Upper lobe of left lung (tissue), 6 donors: ENCODE measurements at regions not wholly inside any gene's neighbourhood (a gene's known extent, or its start where the extent isn't known, plus 50 kb on each side); places are given as distances from the start of the nearest gene placed in this dataset.

Experiments
- ATAC-seq, 2 donors: fragments of 200-7000 bp; cut with Tn5 transposase; one replicate each; pipeline ENCODE4 v1.9.1; 2022; ENCODE audit warnings: mild to moderate bottlenecking in 2 of 2, moderate library complexity in 2 of 2; ENCODE audit not compliant: low FRiP score in 2 of 2
- DNase-seq, 2 donors: peaks; one replicate each; pipeline ENCODE4 v3.0.0-alpha.2; 2019 to 2020
- H3K27ac ChIP-seq, 4 donors: fragments of 200-600 bp; sonication (generic); one replicate each; pipeline ENCODE4 v1.5.1; 2016 to 2019
- H3K27me3 ChIP-seq, 4 donors: fragments of 200-600 bp; sonication (generic); one replicate each; pipeline ENCODE4 v1.5.1; 2017 to 2019
- H3K36me3 ChIP-seq, 4 donors: fragments of 200-600 bp; sonication (generic); one replicate each; pipeline ENCODE4 v1.5.1; 2016 to 2019
- H3K4me1 ChIP-seq, 4 donors: fragments of 200-600 bp; sonication (generic); one replicate each; pipeline ENCODE4 v1.5.1; 2018 to 2019
- H3K4me3 ChIP-seq, 4 donors: fragments of 200-600 bp; sonication (generic); one replicate each; pipeline ENCODE4 v1.5.1; 2017 to 2019; ENCODE audit warnings: mild to moderate bottlenecking in 2 of 4, moderate library complexity in 1 of 4
- H3K9me3 ChIP-seq, 4 donors: fragments of 200-600 bp; sonication (generic); one replicate each; pipeline ENCODE4 v1.5.1; 2018 to 2019
- CTCF ChIP-seq, 6 experiments: fragments of 450-650 bp in 4 of 6; fragments of 200-600 bp in 2 of 6; sonication (generic) in 2 of 6; IDR thresholded peaks; one replicate each; pipeline ENCODE4 v1.5.1; 2016 to 2019; ENCODE audit warnings: antibody characterized with exemption in 6 of 6
- EP300 ChIP-seq, 4 donors: sonication (generic); formaldehyde crosslinking; IDR thresholded peaks; one replicate each; pipeline ENCODE4 v1.5.1; 2017; ENCODE audit warnings: antibody characterized with exemption in 4 of 4, control low read depth in 2 of 4
- POLR2A ChIP-seq, 4 donors: fragments of 450-650 bp; IDR thresholded peaks; one replicate each; pipeline ENCODE4 v1.5.1; 2016 to 2017; ENCODE audit warnings: antibody characterized with exemption in 4 of 4, mild to moderate bottlenecking in 2 of 4
- POLR2AphosphoS5 ChIP-seq, 2 donors: sonication (generic); formaldehyde crosslinking; IDR thresholded peaks; one replicate each; pipeline ENCODE4 v1.5.1; 2017; ENCODE audit warnings: antibody characterized with exemption in 2 of 2
- WGBS, 2 donors: methylation state at CpG; one replicate each; pipeline ENCODE4 v1.1.5; 2017 to 2018; 5-methylcytosine and 5-hydroxymethylcytosine counted together
- donor health status: DM: no; HTN: no; CAD: no; lungs with moderate emphysema.
- donor health status: DM: no; HTN: yes; CAD: no; lungs with severe emphysema.

GRCh38 chr1:201626629-201627275 lies 87.8 kb downstream of the NAV1 start:
- no peak for DNase-seq
- H3K4me1 ChIP-seq: peaks cover 5 to 26% (median 17%) of the 10 kb centered on the region in 4 donors
- no peak for TF ChIP-seq CTCF (IDR thresholded peaks at IDR 0.05)
- no peak for TF ChIP-seq POLR2AphosphoS5 (IDR thresholded peaks at IDR 0.05)
- H3K9me3 ChIP-seq: no peaks in the 10 kb centered on the region
- WGBS, 2 donors: 83 to 93% methylated on average over 4 of the region's 4 CpGs
- peaks cover 0 to 14% (median 3%) of the 10 kb centered on the region in 4 donors for H3K36me3 ChIP-seq
- H3K4me3 ChIP-seq: no peak overlapping the region
- no peaks in the 10 kb centered on the region for H3K27me3 ChIP-seq
- H3K27ac ChIP-seq: no peak overlapping the region
- peak in 1 of 2 donors; percentile 38 for ATAC-seq

- H3K27ac ChIP-seq: no peak overlapping the region
- H3K4me1 ChIP-seq: peaks cover 5 to 30% (median 17%) of the 10 kb centered on the region in 4 donors
- peaks cover 0 to 6% (median 0%) of the 10 kb centered on the region in 4 donors for H3K36me3 ChIP-seq
- no peaks in the 10 kb centered on the region for H3K27me3 ChIP-seq
- 57 to 78% methylated on average over 4 to 6 of the region's 6 CpGs for WGBS, 2 donors
- no peaks in the 10 kb centered on the region for H3K9me3 ChIP-seq
- ATAC-seq: no peak
- H3K4me3 ChIP-seq: no peak overlapping the region
- no peak for TF ChIP-seq POLR2AphosphoS5 (IDR thresholded peaks at IDR 0.05)
- TF ChIP-seq CTCF (IDR thresholded peaks at IDR 0.05): no peak
- no peak for TF ChIP-seq EP300 (IDR thresholded peaks at IDR 0.05)
- no peak for TF ChIP-seq POLR2A (IDR thresholded peaks at IDR 0.05)
- DNase-seq: peak in 1 of 2 donors; percentile 29
Observed at GRCh38 chr1:201628490-201628889, 89.6 kb downstream of the NAV1 start.

GRCh38 chr1:201630582-201630981 lies 91.7 kb downstream of the NAV1 start:
- Histone ChIP-seq H3K27me3 (no peaks in the 10 kb centered on the region), H3K4me3 (no peak overlapping the region), H3K36me3 (no peaks in the 10 kb centered on the region), H3K4me1 (peaks cover 6 to 33% (median 20%) of the 10 kb centered on the region in 4 donors), H3K27ac (no peak overlapping the region), H3K9me3 (no peaks in the 10 kb centered on the region)
- 56 to 72% methylated on average over 6 of the region's 6 CpGs for WGBS, 2 donors
- DNase-seq (no peak), ATAC-seq (no peak)
- TF ChIP-seq POLR2A (IDR thresholded peaks at IDR 0.05) (no peak), POLR2AphosphoS5 (IDR thresholded peaks at IDR 0.05) (no peak), EP300 (IDR thresholded peaks at IDR 0.05) (no peak)

- H3K4me3 ChIP-seq: no peak overlapping the region
- 95% methylated on average over 7 of the region's 7 CpGs for WGBS, 2 donors
- H3K27ac ChIP-seq: no peak overlapping the region
- peaks cover 6 to 33% (median 23%) of the 10 kb centered on the region in 4 donors for H3K4me1 ChIP-seq
- TF ChIP-seq CTCF (IDR thresholded peaks at IDR 0.05): no peak
- TF ChIP-seq EP300 (IDR thresholded peaks at IDR 0.05): no peak
- TF ChIP-seq POLR2AphosphoS5 (IDR thresholded peaks at IDR 0.05): no peak
- no peak for DNase-seq
- no peaks in the 10 kb centered on the region for H3K27me3 ChIP-seq
- H3K9me3 ChIP-seq: no peaks in the 10 kb centered on the region
- no peaks in the 10 kb centered on the region for H3K36me3 ChIP-seq
- ATAC-seq: no peak
Observed at GRCh38 chr1:201631037-201631436, 92.1 kb downstream of the NAV1 start.

DNA sequence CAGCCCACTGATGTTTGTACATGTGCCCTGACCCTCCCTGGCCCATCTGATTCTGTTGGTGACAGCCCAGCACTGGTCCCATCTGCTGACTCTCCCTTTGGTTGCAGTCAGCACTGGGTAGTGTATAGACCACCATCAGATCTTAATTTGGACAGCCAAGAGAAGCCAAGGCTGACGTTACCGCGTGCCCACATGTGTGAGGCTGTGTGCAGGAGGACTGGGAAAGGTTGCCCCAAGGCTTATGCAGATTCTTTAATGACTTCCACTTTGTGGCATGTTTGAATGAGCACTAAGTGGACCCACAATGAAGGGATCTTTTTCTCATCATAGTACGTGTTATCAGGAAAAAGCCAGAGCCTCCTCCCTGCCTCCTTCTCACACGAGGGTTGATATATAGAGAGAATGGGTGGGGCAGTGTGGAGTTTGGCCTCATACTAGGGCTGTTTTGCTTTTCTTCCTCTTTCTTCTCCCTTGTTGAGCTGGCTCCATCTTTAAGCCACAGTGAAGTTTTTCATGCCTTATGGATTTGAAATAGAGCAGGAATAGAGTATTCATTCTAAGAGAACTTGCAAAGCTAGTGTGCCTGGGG lies 93.5 kb downstream of the NAV1 start:
- TF ChIP-seq CTCF (IDR thresholded peaks at IDR 0.05) (no peak), POLR2A (IDR thresholded peaks at IDR 0.05) (no peak), EP300 (IDR thresholded peaks at IDR 0.05) (no peak), POLR2AphosphoS5 (IDR thresholded peaks at IDR 0.05) (no peak)
- H3K27ac ChIP-seq: no peak overlapping the region
- H3K27me3 ChIP-seq: no peaks in the 10 kb centered on the region
- H3K4me3 ChIP-seq: no peak overlapping the region
- no peak for DNase-seq
- WGBS, 2 donors: 72% methylated on average over 5 of the region's 5 CpGs
- no peaks in the 10 kb centered on the region for H3K36me3 ChIP-seq
- H3K9me3 ChIP-seq: no peaks in the 10 kb centered on the region
- H3K4me1 ChIP-seq: peaks cover 12 to 34% (median 27%) of the 10 kb centered on the region in 4 donors
- no peak for ATAC-seq
